HG02973 (cell line): ENCODE measurements at regions not wholly inside any gene's neighbourhood (a gene's known extent, or its start where the extent isn't known, plus 50 kb on each side); places are given as distances from the start of the nearest gene placed in this dataset.
"Not testable (repeated sequence)": the region's sequence is repeated elsewhere in the genome, so short reads cannot be mapped to it uniquely, and the experiment has no call there.

ENCODE experiments used
- ATAC-seq: cut with Tn5 transposase; IDR thresholded peaks from one replicate; pipeline ENCODE4 v1.9.1; 2021; ENCODE audit warnings: moderate library complexity; ENCODE audit not compliant: unreplicated experiment

GRCh38 chr2:160550048-160550447 lies 56.4 kb upstream of the RBMS1 start:
- ATAC-seq, result no peak

- no peak for ATAC-seq
These were observed 57.7 kb upstream of the RBMS1 start for GRCh38 chr2:160551259-160551658.

- ATAC-seq, result no peak
These were observed 61.9 kb upstream of the RBMS1 start for GRCh38 chr2:160555420-160556071.

DNA sequence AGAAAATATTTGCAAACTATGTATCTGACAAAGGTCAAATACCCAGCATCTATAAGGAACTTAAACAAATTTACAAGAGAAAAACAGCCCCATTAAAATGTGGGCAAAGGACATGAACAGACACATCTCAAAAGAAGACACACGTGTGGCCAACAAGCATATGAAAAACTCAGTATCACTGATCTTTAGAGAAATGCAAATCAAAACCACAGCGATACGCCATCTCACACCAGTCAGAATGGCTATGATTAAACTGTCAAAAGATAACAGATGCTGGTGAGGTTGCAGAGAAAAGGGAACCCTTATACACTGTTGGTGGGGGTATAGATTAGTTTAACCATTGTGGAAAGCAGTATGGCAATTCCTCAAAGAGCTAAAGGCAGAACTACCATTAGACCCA lies 64.3 kb upstream of the RBMS1 start:
- no peak for ATAC-seq

DNA sequence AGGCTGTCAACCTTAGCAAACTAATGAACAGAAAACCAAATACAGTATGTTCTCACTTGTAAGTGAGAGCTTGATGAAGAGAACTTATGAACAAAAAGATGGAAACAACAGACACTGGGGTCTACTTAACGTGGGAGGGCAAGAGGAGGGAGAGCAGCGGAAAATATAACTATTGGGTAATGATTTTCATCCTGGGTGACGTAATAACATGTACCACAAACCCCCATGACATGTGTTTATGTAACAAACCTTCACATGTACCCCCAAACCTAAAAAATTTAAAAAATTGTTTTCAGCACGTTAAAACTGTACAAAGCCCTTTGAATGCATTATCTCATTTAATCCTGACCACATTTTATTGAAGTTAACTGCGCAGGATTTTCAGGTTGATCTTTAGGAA lies 64.9 kb upstream of the RBMS1 start:
- no peak for ATAC-seq

DNA sequence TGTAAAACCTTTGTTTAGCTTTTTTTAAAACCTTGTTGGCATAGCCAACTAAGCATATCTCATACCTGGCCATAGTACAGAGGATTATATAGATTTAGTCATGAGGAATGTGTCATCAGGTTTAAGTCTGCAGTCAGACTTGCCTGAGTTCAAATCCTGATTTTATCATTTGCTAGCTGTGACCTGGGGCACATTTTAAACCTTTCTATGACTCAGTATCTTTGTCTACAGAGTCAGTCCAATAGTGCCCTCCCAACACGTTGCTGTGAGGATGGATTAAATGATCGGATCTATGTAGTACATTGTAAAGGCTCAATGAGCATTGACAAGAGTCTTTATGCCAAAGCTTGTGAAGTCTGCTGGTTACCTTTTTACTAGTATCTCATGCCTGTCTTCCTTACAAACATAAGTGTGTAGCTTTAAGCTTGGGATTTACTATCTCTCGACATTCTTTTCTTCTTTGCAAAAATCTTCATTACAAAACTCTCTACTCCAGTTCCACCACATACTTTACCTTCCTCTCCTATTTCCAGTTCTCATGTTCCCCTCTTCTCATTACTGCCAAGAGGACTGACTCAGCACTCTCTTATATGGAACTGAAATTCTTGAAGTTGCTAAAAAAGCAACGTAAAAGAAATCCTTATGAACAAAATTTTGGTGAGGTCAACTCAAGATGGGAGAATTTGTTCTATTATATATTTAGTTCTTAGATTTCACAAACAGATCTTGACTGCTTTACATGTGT lies 68.1 kb upstream of the RBMS1 start:
- no peak for ATAC-seq

DNA sequence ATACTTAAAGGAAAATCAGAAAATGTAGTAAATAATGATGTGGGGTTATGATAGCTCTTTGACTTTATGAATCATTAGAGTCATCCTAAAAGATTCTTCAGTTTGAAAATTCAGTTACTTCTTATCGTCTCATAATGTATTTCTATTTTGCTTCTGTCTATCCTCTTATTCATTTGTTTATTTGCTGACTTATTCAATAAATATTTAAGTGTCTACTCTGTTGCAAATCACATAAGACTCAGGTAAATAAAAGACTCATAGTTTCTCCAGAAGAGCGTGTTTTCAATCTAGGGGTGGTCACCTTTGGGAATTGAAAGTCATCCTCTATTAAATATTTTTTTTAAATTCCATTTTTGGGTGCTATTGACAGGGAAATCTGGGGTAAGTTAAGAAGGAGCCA lies 69.1 kb upstream of the RBMS1 start:
- no peak for ATAC-seq

DNA sequence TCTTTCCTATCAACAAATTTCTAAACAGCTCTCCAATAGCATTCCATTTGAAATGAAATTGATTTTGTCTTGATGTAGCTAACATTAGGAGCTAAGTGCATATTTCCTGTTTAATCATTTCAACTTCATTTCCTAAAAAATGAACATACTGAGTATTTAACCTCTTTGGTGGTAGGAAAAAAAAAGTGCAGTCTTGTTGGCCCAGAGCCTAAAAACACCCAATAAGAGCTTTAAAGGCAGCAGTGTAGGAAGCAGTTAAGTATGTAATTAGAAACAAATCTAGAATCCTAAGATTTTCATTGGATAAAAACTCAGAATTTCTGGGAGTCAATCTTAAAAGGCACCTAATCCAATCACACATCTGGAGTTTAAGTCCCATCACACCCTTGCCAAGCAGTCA lies 71.0 kb upstream of the RBMS1 start:
- no peak for ATAC-seq

DNA sequence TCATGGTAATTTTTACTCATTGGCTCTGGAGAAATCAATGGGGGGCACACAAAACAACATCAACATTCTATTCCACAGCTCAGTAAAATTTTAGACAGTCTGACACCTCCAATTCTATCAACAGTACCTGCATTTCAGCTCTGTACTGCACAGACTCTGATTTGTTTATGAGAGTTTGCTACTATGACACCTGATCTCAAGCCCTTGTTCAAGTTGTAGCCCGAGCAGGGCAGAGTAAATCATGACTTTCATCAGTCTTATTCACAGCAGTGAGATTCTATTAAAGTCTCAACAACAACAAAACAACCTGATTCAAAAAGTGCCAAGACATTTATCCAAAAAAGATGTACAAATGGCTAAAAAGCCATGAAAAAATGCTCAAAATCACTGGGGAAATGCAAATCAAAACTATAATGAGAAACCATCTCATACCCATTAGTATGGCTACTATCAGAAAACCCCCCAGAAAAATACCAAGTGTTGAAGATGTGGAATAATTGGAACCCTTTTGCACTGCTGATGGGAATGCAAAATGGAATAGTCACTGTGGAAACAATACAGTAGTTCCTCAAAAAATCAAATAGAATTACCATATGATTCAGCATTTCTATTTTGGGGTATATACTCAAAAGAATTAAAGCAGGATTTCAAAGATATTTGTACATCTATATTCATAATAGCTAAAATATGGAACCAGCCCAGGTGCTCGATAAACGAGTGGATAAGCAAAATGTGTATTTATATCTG lies 71.7 kb upstream of the RBMS1 start:
- ATAC-seq, result no peak

DNA sequence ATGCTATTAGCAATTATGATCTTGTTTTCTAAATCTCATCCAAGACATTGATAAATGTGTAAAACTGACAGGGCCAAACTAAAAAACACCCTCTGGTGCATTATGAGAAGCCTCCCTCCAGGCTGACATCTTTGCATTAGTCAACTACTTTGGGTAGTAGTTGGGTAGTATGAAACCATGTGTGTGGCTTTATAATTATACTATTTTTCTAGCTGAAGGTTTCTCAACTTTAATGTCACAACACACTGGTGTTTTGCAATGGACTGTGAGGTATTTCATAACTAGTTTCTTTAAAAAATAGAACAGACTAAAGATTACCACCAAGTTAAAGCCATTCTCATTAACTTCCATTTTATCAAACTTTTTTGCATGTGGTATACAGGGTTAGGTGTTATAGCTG lies 73.1 kb upstream of the RBMS1 start:
- ATAC-seq, result no peak

DNA sequence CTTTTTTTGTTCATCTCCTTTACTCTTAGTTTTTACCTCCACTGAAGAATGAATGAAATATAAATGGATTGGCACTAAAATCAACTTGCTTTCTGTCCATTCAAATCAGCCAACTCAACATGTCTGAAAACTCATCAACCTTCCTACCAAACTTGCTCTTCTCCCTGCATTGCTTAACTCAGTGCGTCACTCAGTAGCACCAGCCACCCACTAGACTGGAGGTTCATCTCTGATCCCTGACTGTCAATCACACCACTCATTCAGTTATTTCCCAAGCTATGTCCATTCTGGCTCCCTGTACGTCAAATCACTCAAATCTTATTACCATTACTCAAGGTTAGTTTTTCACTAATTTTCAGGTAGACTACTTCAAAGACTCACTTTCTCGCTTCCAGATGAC lies 75.2 kb upstream of the RBMS1 start:
- no peak for ATAC-seq

DNA sequence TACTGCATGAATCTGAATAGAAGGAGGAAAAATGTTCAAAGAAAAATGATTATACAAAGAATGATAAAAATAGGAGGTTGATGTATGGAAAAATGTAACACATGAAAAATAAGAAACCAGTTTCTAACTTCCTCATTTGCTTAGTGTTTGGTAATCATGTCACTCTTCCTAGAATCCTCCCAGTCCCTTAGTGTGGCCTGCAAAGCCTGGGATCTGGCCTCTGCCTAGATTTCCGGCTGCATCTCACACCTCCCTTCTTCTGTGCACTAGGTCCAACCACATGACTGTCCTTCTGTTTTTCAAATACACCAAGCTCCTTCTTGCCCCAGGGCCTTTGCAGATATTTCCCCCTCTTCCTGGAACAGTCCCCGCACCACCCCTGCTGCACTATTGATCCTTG lies 76.8 kb upstream of the RBMS1 start:
- ATAC-seq, result no peak

DNA sequence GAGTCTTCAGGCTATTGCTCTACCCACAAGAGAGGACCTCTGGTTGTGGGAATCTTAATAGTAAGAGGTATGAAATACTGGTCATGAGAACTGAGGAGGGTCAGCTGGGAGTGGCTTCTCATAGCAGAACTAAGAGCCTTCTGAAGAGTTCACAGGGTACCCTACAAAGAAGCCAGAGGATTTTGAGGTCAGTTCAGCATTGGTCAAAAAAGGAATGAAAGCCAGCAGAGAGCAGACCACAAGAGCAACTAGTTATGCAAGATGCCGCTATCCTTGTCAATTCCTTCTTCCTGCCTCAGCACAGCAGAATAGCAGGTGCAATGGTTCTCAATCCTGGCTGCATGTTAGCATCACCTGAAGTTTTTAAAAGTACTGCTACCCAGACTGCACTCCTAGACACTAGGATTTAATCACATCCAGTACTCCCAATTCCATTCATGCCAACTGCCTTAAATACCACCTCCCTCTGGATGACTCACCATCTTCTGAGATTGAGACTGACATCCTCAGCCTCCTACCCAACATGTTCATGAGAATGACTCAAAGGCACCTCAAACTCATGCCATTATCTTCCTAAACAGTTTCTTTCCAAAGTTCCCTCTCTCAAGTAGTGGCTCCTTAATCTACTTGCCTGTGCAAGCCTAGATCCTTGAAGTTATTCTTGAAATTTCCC lies 81.0 kb upstream of the RBMS1 start:
- no peak for ATAC-seq

DNA sequence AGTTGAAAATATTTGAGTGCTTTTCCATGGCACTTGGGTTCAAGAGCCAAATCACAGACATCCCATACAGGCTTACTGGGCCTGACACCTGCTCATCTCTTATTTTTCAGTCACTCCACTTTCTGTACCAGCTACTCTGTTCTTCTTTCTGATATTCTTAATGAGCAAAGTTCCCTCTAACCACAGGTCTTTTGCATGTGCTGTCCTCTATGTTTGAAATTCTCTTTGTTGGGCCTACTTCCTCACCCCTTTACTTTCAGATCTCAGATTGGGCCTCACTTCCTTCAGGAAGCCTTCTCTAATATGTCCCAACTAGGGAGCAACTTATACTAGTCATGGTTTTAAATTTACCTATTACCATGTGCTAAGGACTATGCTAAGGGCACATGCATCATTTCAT lies 81.8 kb upstream of the RBMS1 start:
- ATAC-seq, result no peak

GRCh38 chr2:160576054-160576499 lies 82.5 kb upstream of the RBMS1 start:
- no peak for ATAC-seq

GRCh38 chr2:160577081-160577480 lies 83.5 kb upstream of the RBMS1 start:
- ATAC-seq, result not testable (repeated sequence)

GRCh38 chr2:160581035-160581434 lies 87.4 kb upstream of the RBMS1 start:
- no peak for ATAC-seq

DNA sequence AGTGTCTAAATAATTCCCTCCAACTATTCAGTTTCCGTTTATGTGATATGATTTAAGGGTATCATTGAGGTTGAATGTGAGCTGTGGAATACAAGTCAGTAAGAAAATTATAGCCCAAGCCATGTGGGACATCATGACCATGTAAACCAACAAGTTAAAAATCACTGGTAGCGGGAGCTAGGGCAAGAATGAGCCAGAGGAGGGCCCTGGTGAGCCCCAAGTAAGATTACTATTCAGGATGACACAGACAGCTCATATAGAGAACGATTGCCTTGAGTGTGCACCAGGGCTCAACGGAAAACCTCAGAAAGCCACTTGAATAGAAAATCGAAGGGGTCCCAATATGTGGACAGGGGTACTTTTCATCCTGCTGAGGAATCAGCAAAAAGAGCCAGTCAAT lies 87.8 kb upstream of the RBMS1 start:
- no peak for ATAC-seq

- no peak for ATAC-seq
These were observed 88.5 kb upstream of the RBMS1 start for GRCh38 chr2:160582081-160582480.

GRCh38 chr2:160582490-160583145 lies 89.0 kb upstream of the RBMS1 start:
- no peak for ATAC-seq

GRCh38 chr2:160583146-160583535 lies 89.5 kb upstream of the RBMS1 start:
- no peak for ATAC-seq
